Superior temporal gyrus (tissue), 1 donor: ENCODE measurements at regions not wholly inside any gene's neighbourhood (a gene's known extent, or its start where the extent isn't known, plus 50 kb on each side); places are given as distances from the start of the nearest gene placed in this dataset.

Experiments used
- DNase-seq: peaks from one replicate; pipeline ENCODE4 v3.0.0-alpha.2; 2016; ENCODE audit errors: extremely low spot score

DNA sequence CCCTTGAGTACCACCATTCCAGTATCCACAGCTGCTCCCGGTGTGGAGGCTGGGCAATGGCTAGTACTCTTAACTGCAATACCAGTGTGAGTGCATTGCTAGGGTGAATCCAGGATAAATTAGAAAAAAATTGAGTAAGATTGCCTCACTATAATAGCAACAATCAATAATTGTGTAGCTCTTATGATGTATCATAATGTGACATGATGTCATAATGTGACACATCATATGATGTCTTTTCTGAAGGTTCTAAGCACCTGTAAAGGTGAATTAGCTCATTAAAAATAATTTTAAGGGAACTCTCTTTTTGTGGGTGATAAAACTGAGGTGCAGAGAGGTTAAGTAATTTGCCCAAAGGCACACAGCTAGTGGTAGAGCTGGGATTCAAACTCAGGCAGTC is 424.4 kb downstream of the HLX start:
- no peak for DNase-seq

DNA sequence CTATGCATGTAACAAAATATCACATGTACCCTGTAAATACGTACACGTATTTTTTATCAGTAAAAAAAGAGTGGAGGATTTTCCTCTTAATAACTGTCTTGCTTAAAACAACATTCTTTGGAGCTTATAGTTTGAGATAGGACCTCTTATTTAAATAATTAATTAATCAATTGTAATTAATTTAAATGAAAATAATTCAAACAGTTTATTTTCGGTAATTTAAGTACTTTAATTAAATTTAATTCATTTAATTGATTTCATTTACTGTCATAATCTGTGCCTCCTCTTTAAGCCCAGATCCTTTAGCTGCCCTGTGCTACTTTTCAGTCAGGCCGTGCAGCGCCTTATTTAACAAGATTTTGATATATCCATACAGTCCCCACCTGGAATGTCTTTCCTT is 427.0 kb downstream of the HLX start:
- no peak for DNase-seq

- DNase-seq: no peak
Measured at GRCh38 chr1:221308534-221309511, 429.6 kb downstream of the HLX start.

DNA sequence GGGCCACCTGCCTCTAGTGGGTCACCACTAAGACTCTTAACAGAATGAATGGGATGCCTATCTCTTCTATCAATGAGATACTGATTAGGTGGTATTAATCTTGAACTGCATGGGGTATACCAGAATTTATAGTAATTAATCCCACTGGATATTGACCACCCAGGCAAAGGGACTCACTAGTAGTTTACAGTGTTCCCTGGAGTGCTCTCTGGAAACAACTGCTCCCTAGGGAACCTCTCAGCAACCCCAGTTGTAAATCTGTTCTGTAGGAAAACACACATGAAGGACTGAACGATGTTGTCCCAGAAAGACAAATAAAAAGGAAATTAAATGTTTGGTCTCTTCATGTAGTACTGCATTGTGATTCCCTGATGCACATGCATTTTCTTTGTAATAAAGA is 430.5 kb downstream of the HLX start:
- DNase-seq: no peak

DNA sequence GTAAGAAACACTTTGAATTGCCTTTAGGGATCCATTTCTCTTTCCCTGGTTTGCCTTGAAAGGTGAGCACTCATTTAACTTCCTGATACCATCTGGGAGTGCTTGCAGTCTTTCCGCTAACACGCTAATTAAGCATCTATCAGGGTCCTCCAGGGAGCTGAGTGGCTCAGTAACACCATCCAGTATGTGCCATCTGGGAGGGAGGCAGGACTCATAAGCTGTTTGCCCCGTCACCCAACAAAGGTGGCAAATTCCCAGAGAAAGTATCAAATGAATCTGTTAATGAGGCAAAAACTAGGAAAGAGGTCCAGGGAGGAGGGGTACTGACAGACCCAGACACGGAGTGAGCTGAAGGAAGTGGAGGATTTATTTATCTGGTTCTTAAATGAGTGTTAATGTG is 430.9 kb downstream of the HLX start:
- no peak for DNase-seq

- DNase-seq: no peak
Measured at GRCh38 chr1:221315330-221315729, 426.6 kb downstream of the DUSP10 start.

GRCh38 chr1:221316491-221317056 is 425.3 kb downstream of the DUSP10 start:
- DNase-seq: no peak

DNA sequence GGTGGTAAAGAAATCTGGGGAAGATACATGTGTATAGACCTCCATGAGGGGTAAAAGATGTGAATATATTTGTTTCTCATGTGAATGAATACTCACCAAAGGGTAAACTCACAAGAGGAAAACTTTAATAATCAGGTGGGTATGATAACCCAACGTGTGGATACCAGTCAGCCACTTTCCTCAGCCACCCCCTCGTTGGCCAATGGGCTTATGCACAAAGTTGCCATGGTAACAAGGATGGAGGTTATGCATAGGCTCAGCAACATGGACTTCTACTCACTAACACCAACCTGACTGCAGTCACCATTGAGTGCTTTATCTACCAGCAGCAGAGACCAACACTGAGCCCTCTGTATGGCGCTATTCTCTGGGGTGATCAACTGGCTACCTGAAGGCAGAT is 424.4 kb downstream of the DUSP10 start:
- no peak for DNase-seq

- DNase-seq: no peak
Measured at GRCh38 chr1:221327954-221328353, 413.9 kb downstream of the DUSP10 start.

DNA sequence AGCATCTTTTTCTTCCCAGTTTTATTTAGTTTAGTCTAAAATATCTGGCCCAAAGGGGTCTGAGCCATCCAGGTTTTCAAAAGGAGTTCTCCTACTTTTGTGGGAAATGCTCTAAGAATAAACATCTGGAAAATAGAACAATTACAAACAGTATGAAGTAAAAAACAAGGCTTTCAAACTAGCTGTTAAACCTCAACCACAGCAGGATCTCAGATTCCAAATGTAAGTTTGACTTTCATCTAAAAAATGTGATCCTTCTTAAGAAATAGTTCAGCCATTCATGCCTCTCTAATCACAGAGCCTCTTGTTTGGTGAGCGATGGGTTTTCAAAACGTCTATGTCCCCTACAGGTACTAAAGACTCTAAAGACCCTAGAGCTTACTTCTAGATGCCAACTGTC is 413.5 kb downstream of the DUSP10 start:
- DNase-seq: no peak

DNA sequence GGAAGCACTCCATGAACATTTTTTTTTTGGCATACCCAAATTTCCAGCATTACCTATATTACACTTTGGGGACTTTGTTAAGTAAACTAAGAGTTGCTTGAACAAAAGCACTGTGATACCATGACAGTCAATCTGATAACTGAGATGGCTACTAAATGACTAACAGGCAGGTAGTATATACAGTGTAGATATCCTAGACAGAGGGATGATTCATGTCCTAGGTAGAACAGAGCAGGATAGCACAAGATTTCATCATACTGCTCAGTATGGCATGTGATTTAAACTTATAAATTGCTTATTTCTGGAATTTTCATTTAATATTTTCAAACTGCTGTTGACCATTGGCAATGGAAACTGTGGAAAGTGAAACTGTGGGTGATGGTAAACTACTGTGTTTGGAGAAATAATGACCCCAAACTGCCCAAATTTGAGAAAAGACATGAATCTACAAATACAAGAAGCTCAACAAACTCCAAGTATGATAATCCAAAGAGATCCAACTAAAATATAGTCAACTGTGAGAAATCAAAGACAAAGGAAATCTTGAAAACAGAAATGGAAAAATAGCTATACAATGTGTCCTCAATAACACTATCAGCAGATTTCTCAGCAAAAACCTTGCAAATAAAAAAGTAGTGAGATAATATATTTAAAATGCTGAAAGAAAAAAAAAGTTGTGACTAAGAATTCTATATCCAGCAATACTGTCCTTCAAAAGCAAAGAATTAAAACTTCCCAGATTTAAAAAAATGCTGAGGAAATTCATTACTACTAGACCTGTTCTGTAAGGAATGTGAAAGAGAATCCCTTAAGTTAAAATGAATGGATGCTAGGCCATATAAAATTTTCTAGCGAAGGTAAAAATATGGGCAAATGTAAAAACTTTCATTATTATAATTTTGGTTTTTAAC is 410.4 kb downstream of the DUSP10 start:
- no peak for DNase-seq

- DNase-seq: no peak
Measured at GRCh38 chr1:221334062-221334461, 407.8 kb downstream of the DUSP10 start.

DNA sequence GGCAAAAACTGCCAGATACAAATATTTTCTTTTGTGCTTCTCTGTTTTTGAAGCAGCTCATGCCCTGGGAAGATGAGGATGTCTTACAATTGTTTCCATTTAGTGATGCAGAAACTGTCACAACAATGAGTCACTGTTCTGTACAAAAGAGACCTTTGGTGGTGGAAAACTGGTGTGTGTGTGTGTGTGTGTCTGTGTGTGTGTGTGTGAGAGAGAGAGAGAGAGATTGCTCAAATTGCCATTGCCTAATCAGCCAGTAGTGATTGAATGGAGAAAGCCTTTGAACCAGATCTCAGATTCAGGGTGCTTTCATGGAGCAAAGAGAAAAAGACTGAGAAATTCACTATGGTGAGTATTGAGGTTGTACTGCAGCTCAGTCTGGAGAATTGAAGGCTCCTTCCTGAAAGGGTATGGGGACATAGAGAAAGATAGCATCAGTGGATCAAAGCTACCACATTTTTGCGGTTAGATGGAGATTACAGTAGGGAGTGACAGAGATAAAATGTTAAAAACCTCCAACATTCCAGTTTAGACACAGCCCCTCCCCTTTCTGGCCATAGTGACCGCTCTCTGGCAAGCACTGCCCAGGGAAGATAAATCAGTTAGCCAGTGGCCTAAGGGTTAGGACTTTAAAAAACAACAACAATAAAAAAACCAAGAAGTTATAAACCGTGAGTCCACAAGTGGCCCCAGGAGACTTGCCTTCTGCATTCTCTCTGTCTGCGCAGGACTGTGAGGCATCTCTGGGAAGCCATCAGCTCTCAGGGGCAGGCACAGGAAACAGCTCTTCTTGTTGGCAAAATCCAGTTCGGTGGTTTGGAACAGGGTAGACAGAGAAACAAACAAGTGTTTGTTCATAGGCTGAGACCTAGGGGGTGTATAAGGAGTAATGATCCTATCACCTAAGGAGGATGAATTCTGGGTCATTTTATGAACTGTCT is 406.5 kb downstream of the DUSP10 start:
- DNase-seq: peak; percentile 89

GRCh38 chr1:221336126-221336525 is 405.8 kb downstream of the DUSP10 start:
- no peak for DNase-seq

DNA sequence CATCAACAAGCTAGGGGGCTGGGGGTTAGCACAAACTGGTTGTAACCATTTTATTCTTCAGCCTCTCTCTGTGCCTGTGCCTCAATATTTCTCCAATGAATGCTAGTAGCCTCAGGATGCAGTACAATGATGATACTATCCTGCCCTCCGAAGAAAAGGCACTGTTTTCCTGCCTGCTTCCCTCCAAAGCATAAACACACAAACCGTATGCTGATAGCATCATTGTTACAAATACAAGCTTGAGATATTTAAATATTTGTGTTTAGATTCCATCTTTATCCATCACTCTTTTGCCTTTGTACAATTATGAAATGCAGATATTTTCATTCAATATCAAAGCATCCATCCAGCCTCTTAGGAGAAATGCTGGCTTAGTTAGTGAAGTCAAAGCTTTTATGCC is 404.8 kb downstream of the DUSP10 start:
- DNase-seq: peak; percentile 53

DNA sequence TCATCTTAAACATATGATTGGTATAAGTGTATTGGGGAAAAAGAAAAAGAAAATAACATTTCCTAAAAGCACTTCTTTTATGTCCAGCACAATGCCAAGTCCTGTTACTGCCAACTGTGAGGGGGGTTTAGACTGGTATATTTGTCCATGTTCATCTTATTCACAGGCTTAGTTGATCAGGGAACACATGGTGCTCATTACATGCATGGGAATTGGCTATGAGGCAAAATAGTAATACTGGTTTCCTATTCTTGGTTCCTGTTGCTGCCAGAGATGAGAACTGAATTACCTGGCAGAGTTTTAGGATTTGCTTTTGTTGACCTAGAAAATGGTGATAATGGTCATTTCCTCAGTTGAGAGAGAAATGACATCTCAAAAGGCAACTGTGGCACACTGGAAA is 398.8 kb downstream of the DUSP10 start:
- no peak for DNase-seq

- no peak for DNase-seq
Measured at GRCh38 chr1:221343607-221344006, 398.3 kb downstream of the DUSP10 start.

DNA sequence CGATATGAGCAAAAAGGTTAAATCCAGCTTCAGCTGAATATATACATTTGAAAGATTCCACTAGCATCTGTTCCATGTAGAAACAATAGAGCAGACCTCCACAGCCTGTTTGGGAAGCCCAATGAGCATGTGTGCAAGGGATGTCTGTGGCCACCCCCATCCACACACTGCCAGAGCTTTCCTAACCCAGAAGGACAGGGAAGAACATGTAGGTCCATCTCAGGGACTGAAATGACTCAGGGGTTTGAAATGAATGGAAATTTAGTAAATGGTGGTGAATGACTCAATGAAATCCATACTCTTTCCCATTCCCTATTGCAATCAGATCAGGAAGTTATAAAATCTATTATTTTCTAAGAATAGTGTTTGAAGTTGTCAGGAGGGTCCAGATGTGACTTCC is 397.2 kb downstream of the DUSP10 start:
- DNase-seq: no peak

DNA sequence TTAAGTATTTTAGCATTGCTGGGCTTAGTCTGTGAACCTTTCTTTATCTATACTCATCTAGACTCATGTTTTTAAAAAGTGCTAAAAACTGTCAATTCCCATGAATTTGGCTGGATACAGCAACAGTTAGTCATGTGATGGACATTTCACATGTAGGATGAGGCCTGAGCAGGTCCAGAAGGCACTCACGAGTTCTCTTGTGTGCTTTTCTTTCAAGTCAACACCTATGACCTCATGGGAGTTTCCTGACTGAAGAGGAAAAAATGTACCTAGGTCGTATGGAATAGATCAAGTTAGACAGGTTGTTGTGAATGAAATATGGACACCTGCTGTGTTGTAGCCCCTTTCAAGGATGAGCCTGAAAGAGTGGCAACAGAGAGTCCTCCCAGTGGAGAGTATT is 394.2 kb downstream of the DUSP10 start:
- DNase-seq: no peak

- DNase-seq: no peak
Measured at GRCh38 chr1:221350091-221350490, 391.8 kb downstream of the DUSP10 start.

DNA sequence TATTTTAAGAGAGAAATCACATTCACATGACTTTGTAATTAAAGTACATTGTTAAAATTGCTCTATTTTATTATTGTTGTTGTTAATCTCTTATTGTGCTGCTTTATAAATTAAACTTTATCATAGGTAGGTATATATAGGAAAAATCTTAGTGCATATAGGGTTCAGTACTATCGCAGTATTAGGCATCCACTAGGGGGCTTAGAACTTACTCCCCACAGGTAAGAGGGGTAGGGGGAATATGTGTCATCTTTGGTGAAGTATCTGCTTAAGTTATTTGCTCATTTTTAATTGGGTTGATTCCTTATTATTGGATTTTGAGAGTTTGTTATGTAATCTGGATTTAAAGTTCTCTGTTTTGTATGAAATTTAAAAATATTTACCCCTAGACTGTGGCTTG is 385.2 kb downstream of the DUSP10 start:
- DNase-seq: no peak
